HG03520 (cell line): ENCODE measurements at regions not wholly inside any gene's neighbourhood (a gene's known extent, or its start where the extent isn't known, plus 50 kb on each side); places are given as distances from the start of the nearest gene placed in this dataset.

Source experiments
- ATAC-seq: cut with Tn5 transposase; IDR thresholded peaks from one replicate; pipeline ENCODE4 v1.9.1; 2021; ENCODE audit warnings: mild to moderate bottlenecking, moderate library complexity; ENCODE audit not compliant: unreplicated experiment

DNA sequence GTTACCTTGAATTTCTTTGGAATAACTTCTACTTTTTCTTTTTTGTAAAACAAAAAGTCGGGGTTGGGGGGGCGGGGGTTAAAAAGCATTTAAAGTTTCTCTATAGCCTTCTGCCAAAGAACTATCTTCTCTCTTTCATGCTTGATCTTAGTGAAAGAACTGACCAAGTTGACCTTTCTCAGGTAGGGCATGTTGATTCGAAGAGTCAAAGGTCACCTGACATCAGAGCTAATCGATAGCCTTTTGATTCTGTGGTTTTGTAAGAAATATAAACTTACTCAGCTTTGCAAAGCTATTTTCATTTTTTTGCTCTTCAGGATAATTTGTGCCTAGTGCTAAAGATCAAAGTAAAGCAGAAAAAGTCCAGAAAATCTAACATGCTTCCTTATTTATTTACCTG, 181.5 kb downstream of the IRS2 start:
- no peak for ATAC-seq

GRCh38 chr13:109602356-109602755, 184.0 kb downstream of the IRS2 start:
- ATAC-seq, result no peak

- ATAC-seq, result no peak
These were observed 186.3 kb downstream of the IRS2 start for GRCh38 chr13:109599901-109600657.

GRCh38 chr13:109595471-109595870, 190.9 kb downstream of the IRS2 start:
- no peak for ATAC-seq

- ATAC-seq, result no peak
These were observed 193.2 kb downstream of the IRS2 start for GRCh38 chr13:109593230-109593629.

- no peak for ATAC-seq
These were observed 193.6 kb downstream of the IRS2 start for GRCh38 chr13:109592770-109593169.

DNA sequence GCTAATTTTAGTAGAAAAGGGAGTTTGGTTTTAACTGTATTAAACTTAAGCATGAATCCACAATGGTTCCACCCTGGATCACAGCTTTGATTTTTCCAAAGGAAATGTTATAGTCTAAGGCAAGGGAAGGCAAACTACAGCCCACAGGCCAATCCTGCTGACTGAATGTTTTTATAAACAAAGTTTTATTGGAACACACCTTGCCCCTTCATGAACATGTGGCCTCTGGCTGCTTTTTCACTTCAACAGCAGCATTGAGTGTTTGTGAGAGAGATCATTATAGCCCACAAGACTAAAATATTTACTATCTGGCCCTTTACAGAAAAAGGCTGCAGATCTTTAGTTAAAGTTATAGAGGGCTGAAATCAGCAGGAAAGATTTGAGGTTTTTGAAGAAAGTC, 198.7 kb downstream of the IRS2 start:
- no peak for ATAC-seq

DNA sequence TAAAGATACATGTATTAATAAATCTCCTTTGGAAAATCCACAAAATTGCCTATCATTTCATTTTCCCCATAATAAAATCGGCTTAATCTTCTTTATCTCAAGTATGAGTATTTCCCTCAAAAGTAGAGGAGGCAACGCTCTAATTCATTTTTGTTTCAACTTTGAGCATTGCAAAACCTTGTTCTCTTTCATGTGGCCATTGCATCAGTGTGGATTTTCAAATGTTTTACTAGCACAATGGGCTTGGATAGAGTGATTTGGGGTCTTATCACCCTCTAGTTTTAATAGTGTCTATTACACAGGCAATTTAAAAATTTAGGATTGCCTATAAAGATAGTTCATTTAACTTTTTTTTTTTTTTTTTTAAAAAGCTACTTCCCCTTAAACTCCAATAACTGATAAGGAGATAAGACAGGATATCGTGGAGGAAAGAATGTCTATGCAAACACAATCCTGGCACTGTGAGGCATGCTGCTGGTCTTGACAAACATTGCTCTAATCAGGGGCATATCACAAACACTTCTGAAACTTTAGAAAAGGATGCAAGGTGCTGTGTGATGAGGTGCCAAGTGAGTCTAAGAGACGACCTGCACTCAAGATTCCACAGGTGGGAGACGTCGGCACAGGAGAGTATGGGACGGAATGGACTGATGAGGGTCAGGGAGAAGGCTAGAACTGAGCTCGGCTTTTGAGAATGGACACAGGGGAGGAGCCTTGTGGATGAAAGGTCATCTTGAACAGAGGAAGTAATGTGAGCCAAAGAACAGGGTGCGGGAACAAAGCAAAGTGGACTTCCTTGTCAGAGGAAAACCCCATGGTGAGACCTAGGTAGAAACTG, 199.7 kb downstream of the IRS2 start:
- no peak for ATAC-seq

DNA sequence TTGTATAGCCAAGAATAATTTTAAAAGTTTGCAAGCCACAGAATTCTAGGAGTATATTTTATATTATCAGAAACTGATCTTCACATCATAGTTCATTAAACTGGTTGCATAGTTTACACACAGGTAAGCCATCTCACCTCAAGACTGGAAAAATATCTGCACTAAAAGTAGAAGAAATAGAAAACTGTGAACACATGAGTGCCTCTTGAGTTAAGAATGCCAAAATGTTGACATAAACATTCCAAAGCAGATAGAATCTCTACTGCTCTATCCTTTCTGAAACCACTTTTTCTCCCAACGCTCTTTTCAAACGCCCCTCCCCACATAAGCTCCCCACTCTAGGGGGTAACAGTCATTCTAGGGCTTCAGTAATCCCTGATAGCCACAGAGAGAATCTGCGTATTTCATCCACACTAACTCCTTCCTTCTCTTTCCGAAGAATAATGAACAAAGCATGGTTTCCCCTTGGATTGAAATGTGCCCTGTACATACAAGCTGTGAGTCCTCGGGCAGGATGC, 201.5 kb downstream of the IRS2 start:
- ATAC-seq, result no peak

DNA sequence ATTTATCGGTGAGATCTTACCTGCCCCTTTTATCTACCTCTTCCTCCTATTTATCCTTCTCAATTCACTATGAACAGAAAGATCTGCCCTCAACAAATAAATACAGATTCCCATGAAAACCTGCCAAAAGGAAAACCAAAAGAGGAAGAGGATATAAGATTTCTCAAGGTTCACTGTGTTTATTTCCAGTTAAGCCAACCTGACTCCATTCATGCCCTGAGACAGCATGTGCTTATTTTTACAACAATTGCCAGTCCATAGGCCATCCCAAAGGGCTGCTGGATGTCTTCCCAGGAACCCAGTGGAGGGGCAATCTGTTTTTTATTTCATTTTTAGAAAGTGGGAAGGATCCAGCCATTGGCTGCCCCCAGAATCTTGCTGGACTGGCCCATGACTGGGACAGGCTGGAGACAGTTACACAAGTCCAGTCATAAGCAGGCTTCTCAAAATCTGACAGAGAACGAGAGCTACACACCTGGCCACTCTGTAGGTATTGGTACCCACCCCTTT, 209.1 kb downstream of the IRS2 start:
- ATAC-seq, result no peak

DNA sequence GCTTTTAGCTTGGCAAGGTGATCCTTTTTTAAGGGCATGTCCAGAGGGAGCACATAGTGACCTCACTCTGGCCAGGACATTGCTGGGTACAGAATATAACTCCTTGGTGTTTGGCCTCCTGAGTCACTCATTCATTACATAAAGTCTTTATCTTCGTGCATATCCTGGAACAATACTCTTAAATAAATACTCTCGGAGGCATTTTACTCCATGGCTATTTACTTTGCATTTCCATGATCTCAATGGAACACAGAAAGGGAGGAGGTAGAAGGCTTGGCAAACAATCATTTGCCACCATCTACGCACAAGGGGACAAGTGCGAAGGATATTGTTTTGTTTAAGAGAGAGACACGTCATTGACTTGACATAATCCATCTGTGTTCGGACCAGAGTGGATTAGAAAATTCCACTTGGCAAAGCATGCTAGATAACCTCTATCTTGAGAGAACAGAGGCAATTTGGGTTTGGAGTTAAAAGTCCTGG, 210.0 kb downstream of the IRS2 start:
- no peak for ATAC-seq

GRCh38 chr13:109575821-109576220, 210.6 kb downstream of the IRS2 start:
- ATAC-seq, result no peak

DNA sequence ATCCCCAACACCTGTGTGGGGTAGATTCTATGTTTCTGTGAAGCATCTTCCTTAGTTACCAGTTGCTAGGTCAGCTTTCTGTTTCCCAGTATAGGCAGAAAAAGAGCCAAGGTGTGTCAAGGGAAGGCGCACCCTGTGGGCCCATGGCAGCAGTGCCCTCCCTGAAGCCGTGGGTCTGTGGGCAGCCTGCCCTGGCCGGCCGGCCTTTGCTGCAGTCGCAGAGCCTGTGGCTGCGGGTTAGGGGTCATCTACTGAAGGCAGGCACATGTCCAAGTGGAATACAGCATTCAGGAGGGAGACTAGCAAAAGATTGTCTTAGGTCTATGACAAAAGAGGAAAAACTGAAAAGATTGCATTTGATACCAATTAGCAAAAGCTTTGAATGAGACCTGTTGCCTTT, 214.0 kb downstream of the IRS2 start:
- no peak for ATAC-seq

GRCh38 chr13:109569958-109570711, 216.2 kb downstream of the IRS2 start:
- ATAC-seq, result peak; percentile 91

DNA sequence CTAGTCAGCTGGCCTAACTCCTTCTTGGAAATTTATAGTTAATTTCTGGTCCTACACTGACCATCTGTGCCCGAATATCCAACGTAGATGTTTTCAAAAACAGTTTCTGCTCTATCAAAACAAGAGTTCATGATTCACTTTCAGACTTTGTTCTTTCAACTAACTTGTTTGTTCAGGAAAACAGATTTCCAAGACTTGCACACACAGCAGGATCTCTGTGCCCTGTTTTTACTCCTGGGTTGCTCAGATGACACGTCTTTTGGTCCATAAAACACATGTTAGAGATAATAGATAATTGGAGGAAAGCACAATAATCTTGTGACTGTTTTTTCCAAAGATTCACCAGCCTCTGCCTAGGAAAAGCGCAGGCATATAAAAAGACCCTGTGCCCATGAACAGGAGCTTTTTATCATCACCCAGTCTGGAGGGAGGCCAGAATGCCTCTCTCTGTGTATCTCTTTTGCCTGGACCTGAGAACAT, 218.0 kb downstream of the IRS2 start:
- ATAC-seq, result no peak

GRCh38 chr13:109567315-109567714, 219.1 kb downstream of the IRS2 start:
- ATAC-seq, result no peak

DNA sequence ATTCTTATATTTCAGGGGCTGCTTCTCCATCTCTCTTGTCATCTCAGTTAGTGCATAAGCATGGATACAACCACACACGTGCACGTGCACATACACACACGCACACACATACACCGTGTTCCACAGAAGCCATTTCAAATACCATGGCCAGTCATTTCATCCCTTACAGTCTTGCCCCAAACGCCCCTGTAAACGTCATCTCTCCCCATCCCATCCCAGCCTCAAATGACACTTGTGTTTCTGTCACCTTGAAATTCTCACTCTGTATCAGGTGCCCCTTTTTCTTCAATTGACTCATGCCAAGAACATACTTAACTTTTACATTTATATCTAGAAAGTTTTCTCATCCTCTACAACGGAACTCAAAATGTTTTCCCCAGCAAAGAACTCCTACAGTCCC, 220.5 kb downstream of the IRS2 start:
- ATAC-seq, result no peak

DNA sequence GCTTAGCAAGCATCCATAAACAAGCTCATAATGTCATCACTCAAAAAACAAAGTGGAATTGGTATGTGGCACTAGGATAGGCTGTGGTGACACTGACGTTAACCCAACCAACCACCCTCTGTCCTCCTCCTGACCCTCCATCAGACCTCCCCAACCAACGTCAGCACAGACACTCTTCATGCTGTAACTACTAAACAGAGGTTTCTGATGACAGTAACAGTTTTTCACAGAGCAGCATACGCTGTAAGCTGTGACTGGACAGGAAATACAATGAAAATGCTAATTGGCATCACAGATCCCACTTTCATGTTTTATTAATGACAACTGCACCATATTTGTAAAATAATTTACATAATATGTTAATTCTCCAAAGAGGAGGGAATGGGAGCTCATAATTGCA, 238.0 kb downstream of the IRS2 start:
- peak; percentile 71 for ATAC-seq

GRCh38 chr13:109547942-109548341, 238.4 kb downstream of the IRS2 start:
- peak; percentile 69 for ATAC-seq

GRCh38 chr13:109545931-109546330, 240.5 kb downstream of the IRS2 start:
- no peak for ATAC-seq

DNA sequence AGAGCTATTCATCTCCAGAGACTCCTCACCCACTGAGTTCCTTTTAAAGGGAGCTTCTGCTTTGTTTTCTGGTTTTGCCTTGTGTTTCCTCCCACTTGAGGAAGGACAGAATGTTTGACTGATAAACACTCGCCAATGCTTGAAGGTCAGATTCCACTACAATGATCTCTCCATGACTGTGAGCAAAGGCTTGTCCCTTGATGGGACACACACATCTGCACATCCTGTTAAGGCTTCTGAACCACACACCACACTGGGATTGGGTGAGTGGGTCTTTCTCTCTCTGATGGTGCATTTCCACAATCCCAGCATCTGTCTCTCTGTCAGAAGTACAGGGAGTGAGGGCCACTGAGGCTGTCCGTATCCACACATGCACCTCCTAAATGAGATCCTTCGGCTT, 245.3 kb downstream of the IRS2 start:
- no peak for ATAC-seq
